Stimulated activated CD8-positive, alpha-beta memory T cell treated with anti-CD3 and anti-CD28 coated beads, Interleukin-7, amount 100 ng/mL, for 48 hours (primary cell): ENCODE measurements at regions not wholly inside any gene's neighbourhood (a gene's known extent, or its start where the extent isn't known, plus 50 kb on each side); places are given as distances from the start of the nearest gene placed in this dataset.
"Not testable (repeated sequence)": the region's sequence is repeated elsewhere in the genome, so short reads cannot be mapped to it uniquely, and the experiment has no call there.

Source experiments
- DNase-seq, 2 donors: peaks; one replicate each; pipeline ENCODE4 v3.0.0-alpha.2; 2020; ENCODE audit warnings: low read depth in 1 of 2; ENCODE audit errors: extremely low read depth in 1 of 2

DNA sequence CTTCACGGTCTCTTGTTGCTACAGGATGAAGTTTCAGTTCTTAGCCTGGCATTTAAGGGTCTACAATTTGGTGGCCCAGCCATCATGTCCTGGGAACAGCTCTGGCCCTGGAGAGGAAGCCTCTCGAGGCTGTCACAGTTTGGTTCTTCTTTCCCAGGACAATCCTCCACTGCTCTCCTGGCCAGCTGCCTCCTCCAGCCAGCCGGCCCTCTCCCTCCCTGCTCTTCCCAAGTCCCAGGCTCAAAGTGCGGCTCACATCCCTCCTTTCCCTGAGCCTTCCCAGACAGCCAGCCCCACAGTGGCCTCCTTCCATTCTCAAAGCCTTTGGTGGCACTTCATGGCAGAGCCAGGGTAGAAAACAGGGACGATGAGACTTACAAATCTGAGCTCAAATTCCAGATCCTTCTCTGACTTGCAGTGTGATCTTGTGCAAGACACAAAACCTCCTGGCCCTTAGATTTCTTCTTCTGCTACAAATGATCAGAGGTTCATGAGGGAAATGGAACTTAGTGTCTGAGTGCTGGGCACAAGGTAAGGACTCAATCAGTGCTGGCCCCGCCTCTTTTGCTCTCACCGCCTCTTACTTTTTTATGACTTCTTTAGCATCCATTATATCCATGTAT lies 223.8 kb upstream of the ECI2 start:
- no peak for DNase-seq

DNA sequence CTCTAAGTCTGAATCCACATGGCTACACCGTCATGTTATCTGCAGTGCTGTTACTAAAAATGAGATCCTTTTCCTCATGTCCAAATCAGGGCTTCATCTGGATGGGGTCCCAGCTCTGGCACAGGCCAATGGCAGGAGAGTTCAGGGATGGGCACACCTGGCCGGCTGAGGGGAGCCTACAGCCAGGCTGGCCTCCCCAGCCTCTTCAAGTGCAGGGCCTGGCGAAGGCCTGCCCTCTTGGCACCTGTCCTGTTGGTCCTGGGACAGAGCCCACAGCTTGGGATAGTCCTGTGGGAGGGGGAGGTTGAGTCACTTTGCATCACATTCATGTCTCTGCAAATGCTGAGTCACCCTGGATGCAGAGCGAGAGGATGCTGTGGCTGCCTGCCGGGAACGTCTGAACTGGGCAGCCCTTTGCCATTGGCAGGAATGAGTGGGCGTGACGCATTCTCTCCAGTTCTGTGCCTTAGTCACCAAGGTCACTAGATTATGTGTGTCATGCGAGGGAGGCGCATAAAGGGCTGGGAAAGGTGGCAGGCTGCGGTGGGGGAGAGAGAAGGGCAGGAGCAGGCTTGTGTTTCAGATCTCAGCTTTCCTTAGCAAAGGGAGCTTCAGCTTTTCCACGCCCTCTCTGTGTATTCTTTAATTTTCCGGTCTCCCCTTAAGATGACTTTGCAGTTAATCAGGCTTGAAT lies 223.2 kb upstream of the ECI2 start:
- DNase-seq = peak in 1 of 2 donors; percentile 29

DNA sequence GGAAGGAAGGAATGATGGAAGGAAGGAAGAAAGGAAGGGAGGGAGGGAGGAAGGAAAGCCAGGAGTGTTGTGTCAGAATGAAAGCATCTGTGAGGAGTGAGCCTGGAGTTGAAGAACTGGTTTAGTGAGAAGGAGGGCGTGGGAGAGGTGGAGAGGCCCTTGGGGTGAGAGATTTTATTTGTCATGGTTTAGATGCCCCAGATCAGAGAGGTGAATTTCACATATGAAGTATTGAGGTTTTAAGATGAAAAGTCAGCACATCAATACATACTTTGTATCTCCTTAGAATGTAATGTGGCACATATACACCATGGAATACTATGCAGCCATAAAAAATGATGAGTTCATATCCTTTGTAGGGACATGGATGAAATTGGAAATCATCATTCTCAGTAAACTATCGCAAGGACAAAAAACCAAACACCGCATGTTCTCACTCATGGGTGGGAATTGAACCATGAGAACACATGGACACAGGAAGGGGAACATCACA lies 222.3 kb upstream of the ECI2 start:
- not testable (repeated sequence) for DNase-seq

DNA sequence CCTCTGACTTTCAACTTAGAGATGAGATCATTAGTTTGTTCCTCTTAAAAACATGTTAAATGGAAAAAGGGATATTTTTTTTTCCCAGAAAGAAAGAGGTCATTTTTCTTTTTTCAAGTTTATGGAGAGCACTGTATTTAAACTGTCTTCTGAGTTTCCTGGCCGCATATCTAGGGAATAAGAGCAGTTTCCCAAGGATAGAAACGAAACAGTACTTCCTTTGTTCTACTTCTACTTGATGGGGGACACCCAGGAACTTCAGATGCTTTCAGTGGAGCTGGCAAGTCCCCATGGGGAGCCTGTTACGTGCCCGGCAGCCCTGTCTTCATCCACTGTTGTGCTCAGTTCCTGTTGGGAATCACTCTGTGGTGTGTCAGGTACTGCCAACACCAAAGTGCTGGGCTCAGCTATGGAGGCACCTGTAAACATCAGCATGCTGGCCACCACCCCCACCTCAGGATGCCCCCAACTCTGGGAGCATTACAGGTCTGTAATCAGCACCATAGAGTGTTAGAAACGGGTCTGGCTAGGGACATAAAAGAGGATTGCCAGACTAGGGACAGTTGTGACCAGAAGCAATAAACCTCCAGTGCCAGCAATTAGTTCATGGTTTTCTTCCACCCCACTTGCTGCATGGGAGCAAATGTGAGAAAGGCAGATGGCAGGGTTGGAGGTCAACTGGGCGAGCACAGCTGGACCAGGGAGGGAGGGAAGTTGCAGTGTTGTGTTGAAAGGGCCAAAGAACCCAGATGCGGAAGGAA lies 221.7 kb upstream of the ECI2 start:
- no peak for DNase-seq

DNA sequence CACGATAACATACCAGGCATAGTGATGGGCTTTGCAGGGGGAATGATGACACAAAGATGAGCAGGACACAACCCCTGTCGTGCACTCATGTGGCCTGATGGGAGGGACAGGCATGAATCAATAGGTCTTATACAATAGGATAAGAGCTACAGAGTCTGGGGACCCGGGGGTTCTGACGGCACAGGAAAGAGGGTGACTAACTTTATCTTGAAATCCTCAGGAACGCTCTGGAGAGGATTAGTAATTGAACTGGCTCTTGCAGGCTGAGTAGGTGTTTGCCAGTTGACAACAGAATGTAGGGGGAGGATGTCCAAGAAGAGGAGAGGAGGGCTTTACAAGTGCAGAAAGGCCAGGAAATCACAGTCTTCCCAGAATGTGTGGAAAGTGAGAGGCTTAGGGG lies 219.9 kb upstream of the ECI2 start:
- DNase-seq = no peak

DNA sequence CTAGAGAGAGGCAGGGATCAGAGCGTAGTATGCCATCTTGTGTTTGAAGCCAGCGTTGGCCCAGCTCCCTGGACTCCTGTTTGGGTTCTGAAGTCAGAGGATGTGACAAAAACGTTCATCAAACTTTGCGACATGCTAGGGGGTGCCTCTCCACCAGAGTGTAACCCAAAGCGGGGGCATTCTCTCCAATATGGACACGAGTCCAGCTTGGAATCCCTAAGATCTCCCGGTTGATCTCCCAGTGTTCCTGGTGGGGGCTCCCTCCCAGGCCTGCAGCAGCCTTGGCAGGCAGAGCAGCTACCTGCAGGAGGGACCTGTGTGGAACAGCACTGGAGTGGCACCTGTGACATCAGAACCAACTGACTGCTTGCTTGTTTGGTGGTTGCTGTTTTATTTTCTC lies 218.8 kb upstream of the ECI2 start:
- DNase-seq = no peak

DNA sequence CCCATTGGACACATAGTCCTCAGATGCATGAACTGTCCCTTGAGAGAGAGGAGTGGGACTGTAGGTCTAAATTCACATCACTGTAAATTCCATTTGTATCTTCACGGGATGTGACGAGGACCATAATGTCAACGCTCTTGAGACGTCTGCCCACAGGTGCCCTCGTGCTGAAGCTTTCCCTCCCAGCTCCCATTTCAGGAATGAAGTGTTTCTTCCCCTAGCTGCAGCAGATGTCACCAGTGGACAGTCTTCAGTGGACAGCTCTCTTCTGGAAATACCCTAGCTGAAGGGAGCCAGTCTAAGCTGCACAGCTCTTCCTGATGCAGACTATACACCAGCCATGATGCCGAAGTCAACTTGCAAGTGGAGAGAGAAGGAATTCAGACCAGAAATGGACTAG lies 217.4 kb upstream of the ECI2 start:
- DNase-seq = no peak

DNA sequence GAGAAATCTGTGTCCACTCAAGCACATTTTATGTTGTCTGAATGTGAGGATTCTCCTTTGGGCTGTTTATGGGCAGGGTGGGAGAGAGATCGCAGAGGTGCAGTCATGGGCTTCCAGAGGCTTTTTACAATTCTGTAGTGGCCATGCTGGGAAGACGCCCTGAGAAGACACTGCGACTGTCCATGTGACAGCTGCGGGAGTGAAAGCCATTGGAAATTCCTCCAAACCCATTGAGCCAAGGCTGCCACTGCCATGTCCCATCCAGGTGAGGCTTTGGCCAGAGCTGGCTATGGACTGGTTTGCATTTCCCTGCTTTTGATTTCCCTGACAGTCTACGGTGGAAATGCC lies 216.9 kb upstream of the ECI2 start:
- no peak for DNase-seq

DNA sequence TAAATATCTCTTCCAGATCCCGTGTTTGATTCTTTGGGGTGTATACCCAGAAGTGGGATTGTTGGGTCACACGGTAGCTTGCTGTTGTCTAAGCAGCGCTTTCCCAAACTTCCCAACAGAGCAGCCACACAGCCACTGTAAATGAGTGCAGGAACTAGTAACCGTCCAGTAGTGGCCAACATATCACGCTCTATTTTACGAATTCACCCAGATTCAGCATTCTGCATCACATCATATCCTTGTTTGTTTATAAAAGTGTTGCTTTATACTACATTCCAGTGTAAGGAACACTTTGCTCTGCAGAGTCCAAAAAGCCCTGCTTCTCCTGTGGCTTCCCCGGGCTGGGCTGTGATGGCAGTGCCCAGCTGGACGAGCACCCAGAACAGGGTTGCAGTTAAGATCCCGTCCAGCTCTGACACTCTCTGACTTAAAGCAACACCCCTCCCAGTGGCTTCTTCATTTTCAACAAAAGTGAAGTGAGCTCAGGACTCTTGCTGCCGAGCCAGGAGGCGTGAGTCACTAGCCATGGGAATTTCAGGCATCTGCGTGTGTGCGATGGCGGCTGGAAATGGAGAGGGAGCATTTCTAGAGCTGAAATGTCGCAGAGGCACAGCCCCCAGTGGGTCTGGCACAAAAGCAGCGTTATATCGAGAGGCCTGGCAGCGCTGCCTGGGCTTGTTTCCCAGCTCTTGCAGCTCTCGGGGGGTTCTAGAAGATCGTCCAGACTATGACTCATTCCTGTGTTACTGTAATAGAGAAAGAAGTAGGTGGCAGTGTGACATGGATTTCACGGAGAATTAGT lies 216.3 kb upstream of the ECI2 start:
- no peak for DNase-seq

DNA sequence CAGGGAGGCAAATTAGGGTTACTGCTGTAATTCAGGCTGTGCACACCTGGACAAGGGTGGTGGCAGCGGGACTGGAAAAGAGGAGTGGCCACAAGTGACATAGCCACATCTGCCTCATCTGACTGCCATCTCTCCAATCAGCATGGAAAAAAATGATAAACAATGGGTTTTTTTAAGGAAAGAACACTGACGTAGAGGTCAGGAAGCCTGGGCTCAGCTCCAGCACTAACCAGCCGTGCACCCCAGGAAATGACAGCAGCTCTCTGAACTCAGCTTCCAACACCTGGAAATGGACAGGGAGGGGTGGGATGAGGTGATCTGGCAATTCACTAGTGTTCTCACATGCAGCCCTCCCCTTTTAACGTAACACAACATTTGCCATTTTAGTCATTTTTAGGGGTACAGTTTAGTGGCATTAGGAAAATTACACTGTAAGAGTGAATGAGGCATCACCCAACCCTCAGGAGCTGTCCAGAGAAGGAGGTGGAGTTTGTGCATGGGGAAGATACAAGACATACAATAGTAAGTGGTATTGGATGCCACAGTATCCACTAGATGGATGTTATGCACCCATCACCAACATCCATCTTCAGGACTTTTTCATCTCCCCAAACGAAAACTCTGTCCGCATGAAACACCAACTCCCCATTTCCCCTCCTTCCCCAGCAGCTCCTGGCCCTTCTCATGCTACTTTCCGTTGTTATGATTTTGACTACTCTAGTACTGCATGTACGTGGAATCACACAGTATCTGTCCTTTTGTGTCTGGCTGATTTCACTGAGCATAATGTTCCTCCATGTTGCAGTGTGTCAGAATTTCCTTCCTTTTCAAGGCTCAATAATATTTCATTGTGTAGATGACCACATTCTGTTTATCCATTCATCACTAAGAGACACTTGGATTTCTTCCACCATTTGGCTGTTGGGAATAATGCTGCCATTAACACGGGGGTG lies 215.5 kb upstream of the ECI2 start:
- no peak for DNase-seq

DNA sequence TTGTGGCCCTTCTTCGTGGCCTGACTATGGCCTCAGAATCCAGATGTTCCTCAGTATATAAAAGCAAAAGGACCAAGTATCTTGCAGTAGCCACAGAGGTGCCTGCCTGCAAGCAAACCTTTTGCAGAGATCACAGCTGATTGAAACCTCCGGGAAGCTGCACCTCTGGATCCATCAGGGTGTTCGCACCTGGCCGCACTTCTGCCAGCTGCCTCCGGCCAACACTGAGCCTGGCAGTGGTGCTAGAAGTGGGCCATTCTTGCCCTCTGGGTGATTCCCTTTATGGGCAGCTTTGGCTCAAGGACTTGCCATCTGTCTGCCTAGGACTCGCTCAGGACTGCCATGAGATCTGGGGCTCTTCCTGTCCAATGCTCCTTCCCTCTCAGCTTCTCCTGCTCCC lies 214.6 kb upstream of the ECI2 start:
- no peak for DNase-seq

DNA sequence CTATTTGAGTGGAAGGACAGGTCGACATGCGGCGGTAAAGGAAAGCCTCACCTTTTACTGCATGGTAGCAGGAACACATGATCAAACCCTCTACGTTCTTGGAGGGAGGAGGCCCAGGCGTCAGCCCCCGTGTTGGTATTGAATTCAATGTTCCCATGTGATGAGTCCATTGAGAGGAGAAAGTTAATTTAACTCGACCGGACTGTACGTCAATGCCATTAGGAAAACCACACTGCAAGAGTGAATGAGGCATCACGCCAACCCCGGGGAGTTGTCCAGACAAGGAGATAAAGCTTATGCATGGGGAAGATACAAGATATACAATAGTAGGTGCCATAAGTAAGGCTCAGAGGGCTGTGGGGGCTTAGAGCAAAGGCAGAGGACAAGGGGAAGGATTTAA lies 213.9 kb upstream of the ECI2 start:
- DNase-seq = no peak

DNA sequence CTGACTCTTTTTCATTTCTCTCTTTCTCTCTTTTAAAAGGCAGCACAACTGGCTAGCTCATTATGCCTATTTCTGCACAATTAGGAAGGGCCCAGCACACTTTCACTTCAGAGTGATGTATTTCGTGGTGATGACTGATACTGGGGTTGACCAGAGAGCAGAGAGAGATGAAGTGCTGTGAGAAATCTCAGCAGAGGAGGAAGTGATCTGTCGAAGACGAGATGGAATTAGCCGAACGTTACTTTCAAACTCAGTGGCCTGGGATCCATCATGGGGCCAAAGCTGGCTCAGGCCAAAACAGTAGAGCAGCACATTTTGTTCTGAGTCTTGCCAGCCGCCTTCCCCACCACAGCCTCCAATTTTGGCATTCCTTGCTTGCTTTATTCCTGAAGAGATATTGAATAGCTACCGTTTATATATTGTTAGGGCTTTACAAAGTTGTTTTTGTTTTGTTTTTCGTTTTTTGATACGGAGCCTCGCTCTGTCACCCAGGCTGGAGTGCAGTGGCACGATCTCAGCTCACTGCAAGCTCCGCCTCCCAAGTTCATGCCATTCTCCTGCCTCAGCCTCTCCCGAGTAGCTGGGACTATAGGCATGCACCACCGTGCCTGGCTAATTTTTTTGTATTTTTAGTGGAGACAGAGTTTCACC lies 213.2 kb upstream of the ECI2 start:
- no peak for DNase-seq

DNA sequence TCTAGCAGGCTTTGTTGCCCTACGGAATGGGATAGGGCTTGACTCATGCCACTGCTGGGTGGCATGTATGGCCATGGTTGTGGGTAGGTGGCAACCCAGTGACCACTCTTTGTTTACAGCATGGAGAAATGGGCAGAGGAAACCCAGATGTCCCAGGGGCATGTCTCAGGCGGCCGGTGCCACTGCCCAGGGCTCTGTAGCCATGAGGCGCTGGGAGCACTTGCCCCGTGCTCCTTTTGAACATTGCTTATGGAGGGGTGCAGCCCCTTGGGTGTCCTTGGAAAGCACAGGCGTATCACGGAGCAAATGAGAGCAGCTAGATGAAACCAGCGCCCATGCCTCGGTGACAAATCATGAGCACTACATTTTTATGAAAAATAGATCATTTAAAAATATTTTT lies 212.5 kb upstream of the ECI2 start:
- no peak for DNase-seq

DNA sequence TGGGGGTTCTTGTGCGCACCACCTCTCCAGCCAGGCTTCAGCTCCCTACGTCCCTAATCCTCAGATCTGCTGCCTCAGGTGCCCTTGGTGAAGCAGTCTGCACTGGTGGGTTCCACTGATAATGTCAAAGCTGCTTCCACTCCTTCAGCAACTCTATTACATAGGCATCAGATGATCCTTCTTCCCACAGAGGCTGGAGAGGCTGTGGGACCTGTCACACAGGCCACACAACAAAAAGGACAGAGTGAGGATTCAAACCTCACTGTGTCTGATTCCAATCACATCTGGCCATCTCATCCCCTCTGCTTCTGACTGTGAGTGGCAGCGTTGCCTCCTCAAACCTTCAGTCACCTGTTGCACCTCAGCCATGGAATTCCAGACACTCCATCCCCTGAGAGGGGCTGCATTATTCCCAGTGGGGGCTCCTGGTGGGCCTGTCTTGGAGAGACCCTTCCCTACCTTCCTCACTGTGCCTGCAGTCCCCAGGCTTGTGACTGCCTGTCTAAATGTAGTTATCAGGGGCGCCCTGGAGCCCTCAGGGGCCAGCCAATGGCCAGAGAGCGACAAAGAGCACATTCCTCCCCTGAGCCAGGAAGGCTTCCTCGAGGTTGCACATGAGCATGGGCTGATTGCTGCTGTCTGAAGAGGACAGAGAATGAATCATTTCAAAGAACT lies 211.4 kb upstream of the ECI2 start:
- DNase-seq = no peak

DNA sequence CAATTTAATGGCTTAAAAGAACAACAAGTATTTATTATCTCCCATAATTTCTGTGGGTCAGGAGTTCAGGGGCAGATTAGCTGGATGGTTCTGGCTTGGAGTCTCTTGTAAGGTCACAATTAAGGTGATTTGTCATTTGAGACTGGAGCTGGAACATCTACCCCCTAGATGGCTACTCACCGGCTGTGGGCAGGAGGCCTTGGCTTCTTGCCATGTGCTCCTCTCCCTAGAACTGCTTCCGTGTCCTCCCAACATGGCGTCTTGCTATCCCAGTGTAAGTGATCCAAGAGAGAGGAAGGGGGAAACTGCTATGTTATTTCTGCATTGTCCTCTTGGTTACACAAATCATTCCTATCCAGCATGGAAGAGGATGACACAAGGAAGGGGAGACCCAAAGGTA lies 210.2 kb upstream of the ECI2 start:
- DNase-seq = no peak

DNA sequence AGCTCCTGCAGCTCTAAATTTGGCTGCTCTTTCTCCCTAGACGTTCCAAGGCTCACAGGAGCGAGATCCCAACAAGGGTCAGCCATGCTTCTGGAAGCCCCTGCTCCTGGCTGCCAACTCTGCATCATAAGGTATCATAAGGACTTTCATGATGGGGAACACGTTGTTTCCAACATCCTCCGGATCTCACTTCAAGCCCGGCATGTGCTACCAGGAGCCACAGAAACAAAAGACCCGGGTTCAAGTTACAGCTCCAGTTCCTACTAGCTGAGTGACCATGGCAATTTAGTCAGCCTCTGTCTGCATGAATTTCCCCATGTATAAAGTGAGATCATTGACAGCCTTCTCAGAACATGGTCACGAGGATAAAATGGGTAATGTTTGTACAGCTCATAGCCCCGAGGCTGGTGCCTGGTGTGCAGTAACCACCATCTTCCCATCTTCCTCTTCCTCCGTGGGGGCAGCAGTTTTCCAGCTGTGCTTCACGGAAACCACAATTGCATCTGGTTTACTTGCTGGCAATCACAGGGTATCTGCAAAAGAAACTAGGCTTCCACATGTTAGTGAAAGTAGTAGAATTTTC lies 209.0 kb upstream of the ECI2 start:
- no peak for DNase-seq

DNA sequence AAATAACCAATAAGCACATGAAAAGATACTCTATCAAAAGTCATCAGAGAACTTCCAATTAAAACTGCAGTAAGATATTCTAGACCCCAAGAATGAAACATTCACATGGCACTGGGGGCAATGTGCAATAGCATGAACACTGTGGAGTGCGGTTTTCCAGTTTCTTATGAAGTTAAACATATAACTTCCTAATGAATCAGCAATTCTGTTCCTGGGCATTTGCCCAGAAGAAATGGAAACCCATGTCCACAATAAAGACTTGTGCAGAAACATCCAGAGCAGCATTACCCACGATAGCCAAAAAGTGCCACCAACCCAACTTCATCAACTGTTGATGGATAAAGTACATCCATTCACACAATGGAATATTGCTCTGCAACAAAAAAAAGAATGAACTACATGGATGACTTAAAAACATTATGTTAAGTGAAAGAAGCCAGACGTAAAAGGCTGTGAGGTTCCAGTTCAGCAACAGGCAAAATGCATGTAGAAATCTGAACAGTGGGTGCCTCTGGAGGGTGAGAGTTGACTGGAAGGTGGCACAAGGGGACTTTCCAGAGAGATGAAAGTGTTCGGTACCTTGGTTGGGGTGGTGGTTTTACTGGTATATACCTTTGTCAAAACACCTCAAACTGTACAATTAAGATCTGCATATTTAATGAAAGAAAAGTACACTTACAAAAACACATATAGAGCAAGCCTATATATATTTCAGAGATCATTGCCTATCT lies 207.2 kb upstream of the ECI2 start:
- DNase-seq = no peak
